GM12878 (cell line): ENCODE measurements at regions not wholly inside any gene's neighbourhood (a gene's known extent, or its start where the extent isn't known, plus 50 kb on each side); places are given as distances from the start of the nearest gene placed in this dataset.

Source experiments
- ATAC-seq: fragments of 200-7000 bp; cut with Tn5 transposase; 3 replicates; pipeline ENCODE4 v1.9.1; 2020; ENCODE audit warnings: mild to moderate bottlenecking, moderate library complexity
- BruUV-seq: library from RNA; stranded (reverse); fragments of 400-500 nt; replicated peaks from 2 replicates; lab custom pipeline; 2021; lab: Mats Ljungman, UMichigan
- CTCF ChIA-PET: fragments of 300-600 bp; sonication (Branson Sonifier 250); formaldehyde crosslinking; extraction: SDS; loops from one replicate; lab custom pipeline; 2021; ENCODE audit warnings: inconsistent platforms; lab: Yijun Ruan, JAX
- POLR2A ChIA-PET: fragments of 350-600 bp; formaldehyde crosslinking; extraction: SDS; loops from one replicate; lab custom pipeline; 2021; ENCODE audit warnings: inconsistent platforms; lab: Charles Lee
- RAD21 ChIA-PET: fragments of 300-600 bp; sonication (Branson Sonifier 250); formaldehyde crosslinking; loops from one replicate; lab custom pipeline; 2023; ENCODE audit warnings: antibody characterized with exemption; ENCODE audit not compliant: unreplicated experiment; lab: Charles Lee
- SMC1A ChIA-PET: fragments of 300-600 bp; sonication (Branson Sonifier 250); formaldehyde crosslinking; loops from one replicate; lab custom pipeline; 2023; ENCODE audit not compliant: unreplicated experiment, uncharacterized antibody; lab: Charles Lee
- DNase-seq: peaks from one replicate; pipeline ENCODE4 v3.0.0-alpha.2; 2011; ENCODE audit warnings: low read depth, low spot score
- FAIRE-seq: peaks from 3 replicates; lab custom pipeline; 2011; peaks lifted over from hg19 to GRCh38; lab: Jason Lieb, UNC
- H2AFZ ChIP-seq: 2 replicates; pipeline ENCODE4 v1.6.0; 2011; ENCODE audit warnings: low read depth, low read length, control low read depth; ENCODE audit not compliant: control insufficient read depth
- H3K27ac ChIP-seq: 2 replicates; pipeline ENCODE4 v1.5.1; 2011; ENCODE audit warnings: control low read depth; ENCODE audit not compliant: control insufficient read depth, insufficient read depth
- H3K27me3 ChIP-seq, 2 experiments: replicated peaks in 1 of 2; 2 replicates each; pipeline versions ENCODE4 v1.6.0 to v1.6.1; 2011; ENCODE audit warnings: low read length in 1 of 2; ENCODE audit not compliant: control insufficient read depth in 2 of 2, insufficient read depth in 2 of 2
- H3K36me3 ChIP-seq, 2 experiments: 2 replicates each; pipeline ENCODE4 v1.5.1; 2011; ENCODE audit warnings: low read length in 1 of 2; ENCODE audit not compliant: control insufficient read depth in 2 of 2, insufficient read depth in 2 of 2
- H3K4me1 ChIP-seq: 2 replicates; pipeline ENCODE4 v1.6.1; 2011; ENCODE audit warnings: mild to moderate bottlenecking, low read length, moderate library complexity, mixed read lengths; ENCODE audit not compliant: control insufficient read depth, insufficient read depth
- H3K4me2 ChIP-seq: 2 replicates; pipeline ENCODE4 v1.6.0; 2011; ENCODE audit warnings: control low read depth; ENCODE audit not compliant: control insufficient read depth, insufficient read depth
- H3K4me3 ChIP-seq: fragments of 200-600 bp; sonication (generic); 2 replicates; pipeline ENCODE4 v1.5.1; 2016
- H3K79me2 ChIP-seq: 2 replicates; pipeline ENCODE4 v1.6.0; 2011; ENCODE audit warnings: low read length; ENCODE audit not compliant: control insufficient read depth, insufficient read depth
- H3K9ac ChIP-seq: 2 replicates; pipeline ENCODE4 v1.8.0; 2011; ENCODE audit warnings: low read length, control low read depth, mixed read lengths; ENCODE audit not compliant: control insufficient read depth, insufficient read depth
- H3K9me3 ChIP-seq: replicated peaks from 3 replicates; pipeline ENCODE4 v1.5.1; 2011; ENCODE audit warnings: mild to moderate bottlenecking, low read length; ENCODE audit not compliant: control insufficient read depth, insufficient read depth
- H4K20me1 ChIP-seq: 2 replicates; pipeline ENCODE4 v1.6.0; 2011; ENCODE audit not compliant: control insufficient read depth, insufficient read depth
- EP300 ChIP-seq, 2 experiments: fragments of 150-350 bp in 1 of 2; IDR thresholded peaks; 2 replicates each; pipeline ENCODE4 v1.6.1; 2011 to 2012; ENCODE audit warnings: low read depth in 2 of 2, low read length in 2 of 2, borderline replicate concordance in 1 of 2, improper control_type of control experiment in 1 of 2, inconsistent platforms in 1 of 2; ENCODE audit not compliant: control insufficient read depth in 1 of 2
- GATAD2B ChIP-seq: fragments of 450-650 bp; conservative IDR thresholded peaks from 2 replicates; pipeline ENCODE4 v1.6.1; 2017; ENCODE audit warnings: low read depth, mild to moderate bottlenecking, moderate library complexity
- RUNX3 ChIP-seq: IDR thresholded peaks from 2 replicates; pipeline ENCODE4 v1.6.1; 2012; ENCODE audit warnings: low read length, inconsistent platforms
- SMARCA5 ChIP-seq: fragments of 450-650 bp; IDR thresholded peaks from 2 replicates; pipeline ENCODE4 v1.6.1; 2017; ENCODE audit warnings: mild to moderate bottlenecking
- ZNF207 ChIP-seq: fragments of 450-650 bp; IDR thresholded peaks from 2 replicates; pipeline ENCODE4 v1.6.1; 2014; ENCODE audit warnings: antibody characterized with exemption, mild to moderate bottlenecking, borderline replicate concordance
- WGBS: methylation state at CpG from one replicate; pipeline ENCODE4 v1.1.6; 2016; ENCODE audit warnings: low lambda C conversion rate; ENCODE audit not compliant: insufficient replicate concordance, insufficient coverage; ENCODE audit errors: missing lambda C conversion rate; 5-methylcytosine and 5-hydroxymethylcytosine counted together
- in situ Hi-C: fragments of 300-500 bp; cut with MboI; formaldehyde crosslinking; loops from 9 replicates; pipeline ENCODE4 v1.14.3; 2018; ENCODE audit warnings: mixed read lengths
- intact Hi-C: fragments of 100-400 bp; cut with micrococcal nuclease; formaldehyde crosslinking; loops from one replicate; pipeline ENCODE4 v1.14.2; 2022; ENCODE audit not compliant: unreplicated experiment
- TF ChIP-seq, protein P1 (sequence below): IDR thresholded peaks from 2 replicates; pipeline ENCODE4 v1.6.1; 2012; ENCODE audit warnings: low read length, inconsistent platforms

DNA sequence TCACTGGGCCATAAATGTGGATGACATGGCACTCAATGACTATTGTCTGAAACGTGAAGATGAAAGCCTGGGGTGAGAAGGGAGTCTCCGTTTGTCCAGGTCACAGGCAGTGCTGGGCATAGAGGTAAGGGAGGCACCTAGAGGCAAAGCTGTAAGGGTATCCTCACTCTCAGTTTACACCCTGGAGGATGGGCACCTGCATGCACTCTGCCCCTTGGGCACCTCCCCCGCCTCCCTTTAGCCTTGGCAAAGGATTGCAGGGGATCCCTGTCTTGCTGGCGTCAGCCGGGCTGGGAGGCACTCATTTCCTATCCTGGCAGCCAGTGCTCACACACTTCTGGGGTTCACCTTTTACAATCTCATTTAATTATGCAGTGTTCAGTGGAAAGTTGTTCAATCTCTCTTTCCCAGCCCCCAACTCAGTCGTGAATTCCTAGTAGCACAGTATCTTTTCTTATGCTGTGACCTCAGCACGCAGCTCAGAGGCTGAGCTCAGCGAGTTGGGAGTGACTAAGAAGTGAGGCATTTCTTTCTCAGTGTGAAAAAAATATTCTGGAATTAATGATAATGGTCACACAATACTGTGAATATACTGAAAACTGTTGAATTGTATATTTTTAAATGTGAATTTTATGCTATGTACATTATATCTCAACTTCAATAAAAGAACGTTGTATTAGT, 866.6 kb downstream of the BRD1 start:
- ATAC-seq (no peak), FAIRE-seq (no peak)
- Histone ChIP-seq H3K27me3 (no peaks in the 10 kb centered on the region), H3K9ac (no peak overlapping the region), H3K27ac (no peak overlapping the region), H3K4me2 (no peak overlapping the region), H3K9me3 (no peaks in the 10 kb centered on the region; the same call in 2 of the 3 replicates), H4K20me1 (no peaks in the 10 kb centered on the region), H3K4me3 (no peak overlapping the region), H3K4me1 (no peaks in the 10 kb centered on the region)
- BruUV-seq = no TSS peak
- RAD21 ChIA-PET = no interaction called here
- intact Hi-C loops = no loop called here
- POLR2A ChIA-PET = no interaction called here
- TF ChIP-seq, protein P1, sequence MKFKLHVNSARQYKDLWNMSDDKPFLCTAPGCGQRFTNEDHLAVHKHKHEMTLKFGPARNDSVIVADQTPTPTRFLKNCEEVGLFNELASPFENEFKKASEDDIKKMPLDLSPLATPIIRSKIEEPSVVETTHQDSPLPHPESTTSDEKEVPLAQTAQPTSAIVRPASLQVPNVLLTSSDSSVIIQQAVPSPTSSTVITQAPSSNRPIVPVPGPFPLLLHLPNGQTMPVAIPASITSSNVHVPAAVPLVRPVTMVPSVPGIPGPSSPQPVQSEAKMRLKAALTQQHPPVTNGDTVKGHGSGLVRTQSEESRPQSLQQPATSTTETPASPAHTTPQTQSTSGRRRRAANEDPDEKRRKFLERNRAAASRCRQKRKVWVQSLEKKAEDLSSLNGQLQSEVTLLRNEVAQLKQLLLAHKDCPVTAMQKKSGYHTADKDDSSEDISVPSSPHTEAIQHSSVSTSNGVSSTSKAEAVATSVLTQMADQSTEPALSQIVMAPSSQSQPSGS = no peak
- TF ChIP-seq RUNX3 = no peak
- no peak for TF ChIP-seq ZNF207
- TF ChIP-seq GATAD2B = no peak
- no peak for TF ChIP-seq SMARCA5
- no peak for TF ChIP-seq EP300 (IDR thresholded peaks at IDR 0.05; ENCODE audit: borderline replicate concordance in 1 of 2, control insufficient read depth in 1 of 2, low read depth in 2 of 2, low read length in 2 of 2)
- TF ChIP-seq, all 136 proteins: peak for 0
- in situ Hi-C loops = no loop called here
- SMC1A ChIA-PET = no interaction called here
- no peak for DNase-seq
- CTCF ChIA-PET = no interaction called here
- whole genome bisulfite sequencing = 23% methylated on average over 9 of the region's 9 CpGs
- Histone ChIP-seq H2AFZ (no peak overlapping the region), H3K36me3 (no peaks in the 10 kb centered on the region), H3K79me2 (no peaks in the 10 kb centered on the region)
